ENCODE measurements at regions not wholly inside any gene's neighbourhood (a gene's known extent, or its start where the extent isn't known, plus 50 kb on each side); places are given as distances from the start of the nearest gene placed in this dataset.

DNA sequence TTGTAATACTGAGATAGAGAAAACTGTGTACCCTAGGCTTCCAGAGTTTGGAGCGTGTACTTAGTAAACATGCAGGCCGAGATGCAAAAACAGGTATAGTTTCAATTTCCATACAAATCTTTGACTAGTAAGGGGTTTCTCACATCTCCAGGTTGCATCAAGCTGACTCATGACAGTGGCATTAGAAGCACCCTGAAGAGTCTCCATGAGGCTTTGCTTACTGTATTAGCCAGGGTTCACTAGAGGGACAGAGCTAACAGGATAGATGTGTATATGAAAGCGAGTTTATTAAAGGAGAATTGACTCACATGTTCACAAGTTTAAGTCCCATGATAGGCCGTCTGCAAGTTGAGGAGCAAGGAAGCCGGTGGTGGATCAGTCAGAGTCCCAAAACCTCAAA lies 275.3 kb upstream of the CDH6 start (continued):
- TF ChIP-seq YY1 (IDR thresholded peaks at IDR 0.05; ENCODE audit: low read depth) (no peak), SIN3A (IDR thresholded peaks at IDR 0.05; ENCODE audit: borderline replicate concordance, low read depth, low read length) (no peak), TEAD4 (IDR thresholded peaks at IDR 0.05; ENCODE audit: borderline replicate concordance, insufficient read depth) (no peak), FOXM1 (IDR thresholded peaks at IDR 0.05; ENCODE audit: low read depth) (no peak), TAF1 (IDR thresholded peaks at IDR 0.05; ENCODE audit: borderline replicate concordance, low read depth, low read length) (no peak)
- TF ChIP-seq, protein P1, sequence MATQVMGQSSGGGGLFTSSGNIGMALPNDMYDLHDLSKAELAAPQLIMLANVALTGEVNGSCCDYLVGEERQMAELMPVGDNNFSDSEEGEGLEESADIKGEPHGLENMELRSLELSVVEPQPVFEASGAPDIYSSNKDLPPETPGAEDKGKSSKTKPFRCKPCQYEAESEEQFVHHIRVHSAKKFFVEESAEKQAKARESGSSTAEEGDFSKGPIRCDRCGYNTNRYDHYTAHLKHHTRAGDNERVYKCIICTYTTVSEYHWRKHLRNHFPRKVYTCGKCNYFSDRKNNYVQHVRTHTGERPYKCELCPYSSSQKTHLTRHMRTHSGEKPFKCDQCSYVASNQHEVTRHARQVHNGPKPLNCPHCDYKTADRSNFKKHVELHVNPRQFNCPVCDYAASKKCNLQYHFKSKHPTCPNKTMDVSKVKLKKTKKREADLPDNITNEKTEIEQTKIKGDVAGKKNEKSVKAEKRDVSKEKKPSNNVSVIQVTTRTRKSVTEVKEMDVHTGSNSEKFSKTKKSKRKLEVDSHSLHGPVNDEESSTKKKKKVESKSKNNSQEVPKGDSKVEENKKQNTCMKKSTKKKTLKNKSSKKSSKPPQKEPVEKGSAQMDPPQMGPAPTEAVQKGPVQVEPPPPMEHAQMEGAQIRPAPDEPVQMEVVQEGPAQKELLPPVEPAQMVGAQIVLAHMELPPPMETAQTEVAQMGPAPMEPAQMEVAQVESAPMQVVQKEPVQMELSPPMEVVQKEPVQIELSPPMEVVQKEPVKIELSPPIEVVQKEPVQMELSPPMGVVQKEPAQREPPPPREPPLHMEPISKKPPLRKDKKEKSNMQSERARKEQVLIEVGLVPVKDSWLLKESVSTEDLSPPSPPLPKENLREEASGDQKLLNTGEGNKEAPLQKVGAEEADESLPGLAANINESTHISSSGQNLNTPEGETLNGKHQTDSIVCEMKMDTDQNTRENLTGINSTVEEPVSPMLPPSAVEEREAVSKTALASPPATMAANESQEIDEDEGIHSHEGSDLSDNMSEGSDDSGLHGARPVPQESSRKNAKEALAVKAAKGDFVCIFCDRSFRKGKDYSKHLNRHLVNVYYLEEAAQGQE (IDR thresholded peaks at IDR 0.05; ENCODE audit: low read depth, low read length), result no peak

- no peak overlapping the region for H3K4me3 ChIP-seq (ENCODE audit: low read depth in 2 of 2, low read length in 1 of 2)
- H3K4me1 ChIP-seq (ENCODE audit: control insufficient read depth in 1 of 2, insufficient read depth in 2 of 2, low read depth in 1 of 2, low read length in 1 of 2), result no peaks in the 10 kb centered on the region
- ChIA-PET CTCF (no interaction called here), POLR2A (no interaction called here)
- H3K36me3 ChIP-seq (replicated peaks in 1 of 2; ENCODE audit: control insufficient read depth in 1 of 2, insufficient read depth in 2 of 2, low read length in 1 of 2), result no peaks in the 10 kb centered on the region
- DNase-seq, result no peak
- H3K27ac ChIP-seq (ENCODE audit: low read depth in 2 of 2, low read length in 1 of 2), result no peak overlapping the region
- no peaks in the 10 kb centered on the region for H3K9me2 ChIP-seq
- no peaks in the 10 kb centered on the region for H3K27me3 ChIP-seq (ENCODE audit: insufficient read depth)
- 0% methylated on average over 3 of the region's 3 CpGs for WGBS (ENCODE audit: low lambda C conversion rate)
- no peaks in the 10 kb centered on the region for H4K20me1 ChIP-seq (ENCODE audit: insufficient read depth)
- no peak overlapping the region for H3K9ac ChIP-seq
- no peaks in the 10 kb centered on the region for H3K9me3 ChIP-seq
- H3F3A ChIP-seq (replicated peaks; ENCODE audit: insufficient read depth), result no peaks in the 10 kb centered on the region
- TF ChIP-seq, protein P1 (IDR thresholded peaks at IDR 0.05; ENCODE audit: low read depth, low read length), result no peak
- TF ChIP-seq RFX5 (IDR thresholded peaks at IDR 0.05; ENCODE audit: low read length), result no peak
- TF ChIP-seq TAF1 (IDR thresholded peaks at IDR 0.05; ENCODE audit: borderline replicate concordance, low read depth, low read length), result no peak
- TF ChIP-seq SMC3 (IDR thresholded peaks at IDR 0.05; ENCODE audit: low read depth, low read length), result no peak
- TF ChIP-seq, protein P2, sequence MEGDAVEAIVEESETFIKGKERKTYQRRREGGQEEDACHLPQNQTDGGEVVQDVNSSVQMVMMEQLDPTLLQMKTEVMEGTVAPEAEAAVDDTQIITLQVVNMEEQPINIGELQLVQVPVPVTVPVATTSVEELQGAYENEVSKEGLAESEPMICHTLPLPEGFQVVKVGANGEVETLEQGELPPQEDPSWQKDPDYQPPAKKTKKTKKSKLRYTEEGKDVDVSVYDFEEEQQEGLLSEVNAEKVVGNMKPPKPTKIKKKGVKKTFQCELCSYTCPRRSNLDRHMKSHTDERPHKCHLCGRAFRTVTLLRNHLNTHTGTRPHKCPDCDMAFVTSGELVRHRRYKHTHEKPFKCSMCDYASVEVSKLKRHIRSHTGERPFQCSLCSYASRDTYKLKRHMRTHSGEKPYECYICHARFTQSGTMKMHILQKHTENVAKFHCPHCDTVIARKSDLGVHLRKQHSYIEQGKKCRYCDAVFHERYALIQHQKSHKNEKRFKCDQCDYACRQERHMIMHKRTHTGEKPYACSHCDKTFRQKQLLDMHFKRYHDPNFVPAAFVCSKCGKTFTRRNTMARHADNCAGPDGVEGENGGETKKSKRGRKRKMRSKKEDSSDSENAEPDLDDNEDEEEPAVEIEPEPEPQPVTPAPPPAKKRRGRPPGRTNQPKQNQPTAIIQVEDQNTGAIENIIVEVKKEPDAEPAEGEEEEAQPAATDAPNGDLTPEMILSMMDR (IDR thresholded peaks at IDR 0.05), result no peak
- TF ChIP-seq GABPA (IDR thresholded peaks at IDR 0.05; ENCODE audit: low read depth), result no peak
- no peak for TF ChIP-seq YY1 (IDR thresholded peaks at IDR 0.05; ENCODE audit: low read depth)
- no peak for TF ChIP-seq RAD21 (IDR thresholded peaks at IDR 0.05; ENCODE audit: low read length)
- TF ChIP-seq, protein P3, sequence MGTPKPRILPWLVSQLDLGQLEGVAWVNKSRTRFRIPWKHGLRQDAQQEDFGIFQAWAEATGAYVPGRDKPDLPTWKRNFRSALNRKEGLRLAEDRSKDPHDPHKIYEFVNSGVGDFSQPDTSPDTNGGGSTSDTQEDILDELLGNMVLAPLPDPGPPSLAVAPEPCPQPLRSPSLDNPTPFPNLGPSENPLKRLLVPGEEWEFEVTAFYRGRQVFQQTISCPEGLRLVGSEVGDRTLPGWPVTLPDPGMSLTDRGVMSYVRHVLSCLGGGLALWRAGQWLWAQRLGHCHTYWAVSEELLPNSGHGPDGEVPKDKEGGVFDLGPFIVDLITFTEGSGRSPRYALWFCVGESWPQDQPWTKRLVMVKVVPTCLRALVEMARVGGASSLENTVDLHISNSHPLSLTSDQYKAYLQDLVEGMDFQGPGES (IDR thresholded peaks at IDR 0.05; ENCODE audit: low read depth, low read length), result no peak
- TF ChIP-seq JUND (IDR thresholded peaks at IDR 0.05), result no peak
- TF ChIP-seq, protein P4, sequence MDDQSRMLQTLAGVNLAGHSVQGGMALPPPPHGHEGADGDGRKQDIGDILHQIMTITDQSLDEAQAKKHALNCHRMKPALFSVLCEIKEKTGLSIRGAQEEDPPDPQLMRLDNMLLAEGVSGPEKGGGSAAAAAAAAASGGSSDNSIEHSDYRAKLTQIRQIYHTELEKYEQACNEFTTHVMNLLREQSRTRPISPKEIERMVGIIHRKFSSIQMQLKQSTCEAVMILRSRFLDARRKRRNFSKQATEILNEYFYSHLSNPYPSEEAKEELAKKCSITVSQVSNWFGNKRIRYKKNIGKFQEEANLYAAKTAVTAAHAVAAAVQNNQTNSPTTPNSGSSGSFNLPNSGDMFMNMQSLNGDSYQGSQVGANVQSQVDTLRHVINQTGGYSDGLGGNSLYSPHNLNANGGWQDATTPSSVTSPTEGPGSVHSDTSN (IDR thresholded peaks at IDR 0.05), result no peak
- no peak for TF ChIP-seq CHD2 (IDR thresholded peaks at IDR 0.05; ENCODE audit: low read length, partially characterized antibody)
- TF ChIP-seq FOXJ3 (CRISPR knock-in tag; IDR thresholded peaks at IDR 0.05), result no peak
- TF ChIP-seq TEAD4 (IDR thresholded peaks at IDR 0.05; ENCODE audit: borderline replicate concordance, insufficient read depth), result no peak
- no peaks in the 10 kb centered on the region for H3K79me2 ChIP-seq (ENCODE audit: insufficient read depth)
- no peak overlapping the region for H2AFZ ChIP-seq (ENCODE audit: low read depth)
- H3K4me2 ChIP-seq, result no peak overlapping the region
Measured at GRCh38 chr5:30908356-30908755, 285.1 kb upstream of the CDH6 start.

All from SK-N-SH (cell line).